ENCODE measurements at regions not wholly inside any gene's neighbourhood (a gene's known extent, or its start where the extent isn't known, plus 50 kb on each side); places are given as distances from the start of the nearest gene placed in this dataset.

GRCh38 chr7:85567983-85568382, 381.1 kb upstream of the SEMA3D start:
- H3K36me3 ChIP-seq (replicated peaks in 1 of 2; ENCODE audit: control insufficient read depth in 1 of 2, insufficient read depth in 2 of 2, low read length in 2 of 2), result no peaks in the 10 kb centered on the region
- no peak overlapping the region for H3K4me2 ChIP-seq (replicated peaks; ENCODE audit: extremely low read depth, low read length, poor library complexity, severe bottlenecking)
- TF ChIP-seq CTCF (IDR thresholded peaks at IDR 0.05), result no peak
- H4K20me1 ChIP-seq (ENCODE audit: insufficient read depth, low read length), result no peaks in the 10 kb centered on the region
- intact Hi-C loops (cut with micrococcal nuclease), result no loop called here
- no peak overlapping the region for H2AFZ ChIP-seq (ENCODE audit: insufficient read depth, low read depth, low read length, poor library complexity, severe bottlenecking)
- Mint-ChIP-seq H3K4me3 (no peak overlapping the region), H3K36me3 (no peaks in the 10 kb centered on the region), H3K27me3 (ENCODE audit: low read depth in 3 of 3) (no peaks in the 10 kb centered on the region), H3K4me1 (no peaks in the 10 kb centered on the region), H3K9me3 (peaks cover 0 to 6% (median 2%) of the 10 kb centered on the region in 7 donors), H3K27ac (no peak overlapping the region)
- H3K9me3 ChIP-seq (replicated peaks in 1 of 2; ENCODE audit: control insufficient read depth in 1 of 2, insufficient read depth in 1 of 2, low read length in 2 of 2), result peaks cover 0 to 7% of the 10 kb centered on the region in 2 donors
- DNase-seq, result no peak
- H3K4me1 ChIP-seq (ENCODE audit: control insufficient read depth in 1 of 2, insufficient read depth in 2 of 2, low read length in 2 of 2), result no peaks in the 10 kb centered on the region
- H3K27ac ChIP-seq (ENCODE audit: low read depth in 1 of 2, low read length in 2 of 2), result no peak overlapping the region
- no peaks in the 10 kb centered on the region for H3K27me3 ChIP-seq (ENCODE audit: control insufficient read depth in 2 of 2, insufficient read depth in 2 of 2, low read length in 2 of 2)
- no peak overlapping the region for H3K4me3 ChIP-seq (replicated peaks in 1 of 3; ENCODE audit: low read depth in 2 of 3, low read length in 3 of 3)
- H3K9ac ChIP-seq (ENCODE audit: insufficient read depth, low read length, poor library complexity, severe bottlenecking), result no peak overlapping the region
- no peaks in the 10 kb centered on the region for H3K79me2 ChIP-seq (ENCODE audit: insufficient read depth, low read length)

GRCh38 chr7:85566095-85566794, 379.4 kb upstream of the SEMA3D start:
- Mint-ChIP-seq H3K4me1 (no peaks in the 10 kb centered on the region), H3K27ac (no peak overlapping the region), H3K36me3 (no peaks in the 10 kb centered on the region), H3K9me3 (peaks cover 0 to 6% (median 2%) of the 10 kb centered on the region in 7 donors), H3K27me3 (ENCODE audit: low read depth in 3 of 3) (no peaks in the 10 kb centered on the region), H3K4me3 (no peak overlapping the region)
- Histone ChIP-seq H3K9ac (ENCODE audit: insufficient read depth, low read length, poor library complexity, severe bottlenecking) (no peak overlapping the region), H3K27me3 (ENCODE audit: control insufficient read depth in 2 of 2, insufficient read depth in 2 of 2, low read length in 2 of 2) (no peaks in the 10 kb centered on the region), H3K79me2 (ENCODE audit: insufficient read depth, low read length) (no peaks in the 10 kb centered on the region), H3K36me3 (replicated peaks in 1 of 2; ENCODE audit: control insufficient read depth in 1 of 2, insufficient read depth in 2 of 2, low read length in 2 of 2) (no peaks in the 10 kb centered on the region), H2AFZ (ENCODE audit: insufficient read depth, low read depth, low read length, poor library complexity, severe bottlenecking) (no peak overlapping the region), H3K4me1 (ENCODE audit: control insufficient read depth in 1 of 2, insufficient read depth in 2 of 2, low read length in 2 of 2) (no peaks in the 10 kb centered on the region), H3K4me3 (replicated peaks in 1 of 3; ENCODE audit: low read depth in 2 of 3, low read length in 3 of 3) (no peak overlapping the region), H3K27ac (ENCODE audit: low read depth in 1 of 2, low read length in 2 of 2) (no peak overlapping the region), H3K9me3 (replicated peaks in 1 of 2; ENCODE audit: control insufficient read depth in 1 of 2, insufficient read depth in 1 of 2, low read length in 2 of 2) (peaks cover 0 to 7% of the 10 kb centered on the region in 2 donors), H4K20me1 (ENCODE audit: insufficient read depth, low read length) (no peaks in the 10 kb centered on the region), H3K4me2 (replicated peaks; ENCODE audit: extremely low read depth, low read length, poor library complexity, severe bottlenecking) (no peak overlapping the region)
- intact Hi-C loops (cut with micrococcal nuclease), result no loop called here
- WGBS (ENCODE audit: insufficient coverage), result 97% methylated on average over 11 of the region's 14 CpGs
- no peak for DNase-seq
- TF ChIP-seq CTCF (IDR thresholded peaks at IDR 0.05), result no peak
